ENCODE measurements at regions not wholly inside any gene's neighbourhood (a gene's known extent, or its start where the extent isn't known, plus 50 kb on each side); places are given as distances from the start of the nearest gene placed in this dataset.

GRCh38 chr2:12828980-12829379 lies 112.2 kb downstream of the TRIB2 start:
- no peak for DNase-seq (ENCODE audit: low read depth)

- no peak for DNase-seq (ENCODE audit: low read depth)
Measured at GRCh38 chr2:12831016-12831415, 114.3 kb downstream of the TRIB2 start.

GRCh38 chr2:12834239-12834638 lies 117.5 kb downstream of the TRIB2 start:
- no peak for DNase-seq (ENCODE audit: low read depth)

GRCh38 chr2:12835733-12836132 lies 119.0 kb downstream of the TRIB2 start:
- DNase-seq (ENCODE audit: low read depth) = no peak

- DNase-seq (ENCODE audit: low read depth) = no peak
Measured at GRCh38 chr2:12839339-12839738, 122.6 kb downstream of the TRIB2 start.

- DNase-seq (ENCODE audit: low read depth) = no peak
Measured at GRCh38 chr2:12841021-12841420, 124.3 kb downstream of the TRIB2 start.

GRCh38 chr2:12842917-12843316 lies 126.2 kb downstream of the TRIB2 start:
- DNase-seq (ENCODE audit: low read depth) = no peak

GRCh38 chr2:12844511-12844910 lies 127.8 kb downstream of the TRIB2 start:
- DNase-seq (ENCODE audit: low read depth) = no peak

GRCh38 chr2:12847694-12848575 lies 131.2 kb downstream of the TRIB2 start:
- no peak for DNase-seq (ENCODE audit: low read depth)

GRCh38 chr2:12852135-12852534 lies 135.4 kb downstream of the TRIB2 start:
- DNase-seq (ENCODE audit: low read depth) = no peak

- DNase-seq (ENCODE audit: low read depth) = no peak
Measured at GRCh38 chr2:12854001-12854530, 137.3 kb downstream of the TRIB2 start.

GRCh38 chr2:12855508-12855907 lies 138.8 kb downstream of the TRIB2 start:
- no peak for DNase-seq (ENCODE audit: low read depth)

- DNase-seq (ENCODE audit: low read depth) = no peak
Measured at GRCh38 chr2:12856934-12857601, 140.3 kb downstream of the TRIB2 start.

GRCh38 chr2:12857891-12858290 lies 141.2 kb downstream of the TRIB2 start:
- DNase-seq (ENCODE audit: low read depth) = no peak

- no peak for DNase-seq (ENCODE audit: low read depth)
Measured at GRCh38 chr2:12858786-12859185, 142.1 kb downstream of the TRIB2 start.

- DNase-seq (ENCODE audit: low read depth) = no peak
Measured at GRCh38 chr2:12861344-12861930, 144.7 kb downstream of the TRIB2 start.

GRCh38 chr2:12862541-12862940 lies 145.8 kb downstream of the TRIB2 start:
- no peak for DNase-seq (ENCODE audit: low read depth)

- no peak for DNase-seq (ENCODE audit: low read depth)
Measured at GRCh38 chr2:12863937-12864336, 147.2 kb downstream of the TRIB2 start.

- DNase-seq (ENCODE audit: low read depth) = no peak
Measured at GRCh38 chr2:12867631-12868287, 151.0 kb downstream of the TRIB2 start.

GRCh38 chr2:12870692-12871091 lies 154.0 kb downstream of the TRIB2 start:
- no peak for DNase-seq (ENCODE audit: low read depth)

- DNase-seq (ENCODE audit: low read depth) = no peak
Measured at GRCh38 chr2:12871694-12872315, 155.1 kb downstream of the TRIB2 start.

GRCh38 chr2:12877761-12878160 lies 161.0 kb downstream of the TRIB2 start:
- DNase-seq (ENCODE audit: low read depth) = no peak
